ENCODE measurements at regions not wholly inside any gene's neighbourhood (a gene's known extent, or its start where the extent isn't known, plus 50 kb on each side); places are given as distances from the start of the nearest gene placed in this dataset.

- TF ChIP-seq REST (IDR thresholded peaks at IDR 0.05; ENCODE audit: insufficient read depth in 1 of 2, low read depth in 2 of 2, low read length in 2 of 2) = no peak
- TF ChIP-seq POLR2AphosphoS5 (IDR thresholded peaks at IDR 0.05; ENCODE audit: low read depth, low read length) = no peak
- no peak for TF ChIP-seq TAF1 (IDR thresholded peaks at IDR 0.05; ENCODE audit: borderline replicate concordance, insufficient read depth, low read length)
- no peak for TF ChIP-seq SIN3A (IDR thresholded peaks at IDR 0.05; ENCODE audit: borderline replicate concordance, insufficient read depth, low read length)
Observed at GRCh38 chr7:138324941-138325340, 135.1 kb upstream of the TRIM24 start.
